GM12878 (cell line): ENCODE measurements at regions not wholly inside any gene's neighbourhood (a gene's known extent, or its start where the extent isn't known, plus 50 kb on each side); places are given as distances from the start of the nearest gene placed in this dataset.
A peak's percentile ranks its signal among the peaks of the same experiment; 100 is the strongest.

Experiments used
- ATAC-seq: fragments of 200-7000 bp; cut with Tn5 transposase; 3 replicates; pipeline ENCODE4 v1.9.1; 2020; ENCODE audit warnings: mild to moderate bottlenecking, moderate library complexity
- BruUV-seq: library from RNA; stranded (reverse); fragments of 400-500 nt; replicated peaks from 2 replicates; lab custom pipeline; 2021; lab: Mats Ljungman, UMichigan
- CTCF ChIA-PET: fragments of 300-600 bp; sonication (Branson Sonifier 250); formaldehyde crosslinking; extraction: SDS; loops from one replicate; lab custom pipeline; 2021; ENCODE audit warnings: inconsistent platforms; lab: Yijun Ruan, JAX
- POLR2A ChIA-PET: fragments of 350-600 bp; formaldehyde crosslinking; extraction: SDS; loops from one replicate; lab custom pipeline; 2021; ENCODE audit warnings: inconsistent platforms; lab: Charles Lee
- RAD21 ChIA-PET: fragments of 300-600 bp; sonication (Branson Sonifier 250); formaldehyde crosslinking; loops from one replicate; lab custom pipeline; 2023; ENCODE audit warnings: antibody characterized with exemption; ENCODE audit not compliant: unreplicated experiment; lab: Charles Lee
- SMC1A ChIA-PET: fragments of 300-600 bp; sonication (Branson Sonifier 250); formaldehyde crosslinking; loops from one replicate; lab custom pipeline; 2023; ENCODE audit not compliant: unreplicated experiment, uncharacterized antibody; lab: Charles Lee
- DNase-seq: peaks from one replicate; pipeline ENCODE4 v3.0.0-alpha.2; 2011; ENCODE audit warnings: low read depth, low spot score
- FAIRE-seq: peaks from 3 replicates; lab custom pipeline; 2011; peaks lifted over from hg19 to GRCh38; lab: Jason Lieb, UNC
- H2AFZ ChIP-seq: 2 replicates; pipeline ENCODE4 v1.6.0; 2011; ENCODE audit warnings: low read depth, low read length, control low read depth; ENCODE audit not compliant: control insufficient read depth
- H3K27ac ChIP-seq: 2 replicates; pipeline ENCODE4 v1.5.1; 2011; ENCODE audit warnings: control low read depth; ENCODE audit not compliant: control insufficient read depth, insufficient read depth
- H3K27me3 ChIP-seq, 2 experiments: replicated peaks in 1 of 2; 2 replicates each; pipeline versions ENCODE4 v1.6.0 to v1.6.1; 2011; ENCODE audit warnings: low read length in 1 of 2; ENCODE audit not compliant: control insufficient read depth in 2 of 2, insufficient read depth in 2 of 2
- H3K36me3 ChIP-seq, 2 experiments: 2 replicates each; pipeline ENCODE4 v1.5.1; 2011; ENCODE audit warnings: low read length in 1 of 2; ENCODE audit not compliant: control insufficient read depth in 2 of 2, insufficient read depth in 2 of 2
- H3K4me1 ChIP-seq: 2 replicates; pipeline ENCODE4 v1.6.1; 2011; ENCODE audit warnings: mild to moderate bottlenecking, low read length, moderate library complexity, mixed read lengths; ENCODE audit not compliant: control insufficient read depth, insufficient read depth
- H3K4me2 ChIP-seq: 2 replicates; pipeline ENCODE4 v1.6.0; 2011; ENCODE audit warnings: control low read depth; ENCODE audit not compliant: control insufficient read depth, insufficient read depth
- H3K4me3 ChIP-seq: fragments of 200-600 bp; sonication (generic); 2 replicates; pipeline ENCODE4 v1.5.1; 2016
- H3K79me2 ChIP-seq: 2 replicates; pipeline ENCODE4 v1.6.0; 2011; ENCODE audit warnings: low read length; ENCODE audit not compliant: control insufficient read depth, insufficient read depth
- H3K9ac ChIP-seq: 2 replicates; pipeline ENCODE4 v1.8.0; 2011; ENCODE audit warnings: low read length, control low read depth, mixed read lengths; ENCODE audit not compliant: control insufficient read depth, insufficient read depth
- H3K9me3 ChIP-seq: replicated peaks from 3 replicates; pipeline ENCODE4 v1.5.1; 2011; ENCODE audit warnings: mild to moderate bottlenecking, low read length; ENCODE audit not compliant: control insufficient read depth, insufficient read depth
- H4K20me1 ChIP-seq: 2 replicates; pipeline ENCODE4 v1.6.0; 2011; ENCODE audit not compliant: control insufficient read depth, insufficient read depth
- CTCF ChIP-seq, 3 experiments: IDR thresholded peaks in 2 of 3; conservative IDR thresholded peaks in 1 of 3; 2 replicates each; pipeline ENCODE4 v1.5.1; 2011; ENCODE audit warnings: low read depth in 3 of 3, low read length in 3 of 3, mild to moderate bottlenecking in 3 of 3, control low read depth in 2 of 3, moderate library complexity in 2 of 3, inconsistent platforms in 1 of 3, mixed read lengths in 1 of 3; ENCODE audit not compliant: control insufficient read depth in 2 of 3, insufficient read depth in 1 of 3; ENCODE audit errors: extremely low read depth in 1 of 3
- HSF1 ChIP-seq: fragments of 150-350 bp; IDR thresholded peaks from 2 replicates; pipeline ENCODE4 v1.6.1; 2014; ENCODE audit warnings: mild to moderate bottlenecking, low read depth, low read length
- RAD21 ChIP-seq: IDR thresholded peaks from 2 replicates; pipeline ENCODE4 v1.6.1; 2011; ENCODE audit warnings: mild to moderate bottlenecking, low read depth, low read length, moderate library complexity; ENCODE audit not compliant: insufficient read depth
- SMC3 ChIP-seq: IDR thresholded peaks from 2 replicates; pipeline ENCODE4 v1.6.1; 2011; ENCODE audit warnings: low read length, improper control_type of control experiment, borderline replicate concordance
- ZBTB11 ChIP-seq: fragments of 450-650 bp; formaldehyde crosslinking; IDR thresholded peaks from 2 replicates; pipeline ENCODE4 v1.5.0; 2022; ENCODE audit warnings: mild to moderate bottlenecking, missing genetic modification characterization
- ZNF592 ChIP-seq: fragments of 450-650 bp; IDR thresholded peaks from 2 replicates; pipeline ENCODE4 v1.6.1; 2017; ENCODE audit warnings: mild to moderate bottlenecking, moderate library complexity
- in situ Hi-C: fragments of 300-500 bp; cut with MboI; formaldehyde crosslinking; loops from 9 replicates; pipeline ENCODE4 v1.14.3; 2018; ENCODE audit warnings: mixed read lengths
- intact Hi-C: fragments of 100-400 bp; cut with micrococcal nuclease; formaldehyde crosslinking; loops from one replicate; pipeline ENCODE4 v1.14.2; 2022; ENCODE audit not compliant: unreplicated experiment

- Histone ChIP-seq H3K36me3 (no peaks in the 10 kb centered on the region), H3K4me1 (no peaks in the 10 kb centered on the region), H3K27me3 (no peaks in the 10 kb centered on the region), H4K20me1 (no peaks in the 10 kb centered on the region), H3K9me3 (no peaks in the 10 kb centered on the region), H3K27ac (no peak overlapping the region), H2AFZ (no peak overlapping the region), H3K4me3 (no peak overlapping the region), H3K9ac (no peak overlapping the region), H3K4me2 (no peak overlapping the region), H3K79me2 (no peaks in the 10 kb centered on the region)
- CTCF ChIA-PET = interaction anchor here (0.6 to 1.9 kb wide), 3 partner anchors 9 to 1755 kb away, joined by 3 to 5 read pairs (median 3); no protein-coding TSS in a partner anchor
- FAIRE-seq (no peak), ATAC-seq (no peak; the same call in 2 of the 3 replicates), DNase-seq (no peak)
- no TSS peak for BruUV-seq
- in situ Hi-C loops (no loop called here), intact Hi-C loops (no loop called here)
- SMC1A ChIA-PET = no interaction called here
- POLR2A ChIA-PET = no interaction called here
- TF ChIP-seq SMC3 (peak; percentile 40; the same call in 1 of the 2 replicates), RAD21 (peak; percentile 56), CTCF (IDR thresholded peaks at IDR 0.05 in 2 of 3, conservative IDR thresholded peaks at IDR 0.05 in 1 of 3; ENCODE audit: control insufficient read depth in 2 of 3, extremely low read depth in 1 of 3, insufficient read depth in 1 of 3, low read depth in 3 of 3, low read length in 3 of 3) (peak; percentile 27 to 36 (median 33); a peak in 3 of 6 replicates), ZNF592 (no peak), HSF1 (no peak), ZBTB11 (CRISPR knock-in tag) (no peak)
- RAD21 ChIA-PET = no interaction called here
Observed at GRCh38 chr9:102631559-102631958, 363.6 kb upstream of the CYLC2 start.
